NCI-H524 (cell line): ENCODE measurements at regions not wholly inside any gene's neighbourhood (a gene's known extent, or its start where the extent isn't known, plus 50 kb on each side); places are given as distances from the start of the nearest gene placed in this dataset.
A peak's percentile ranks its signal among the peaks of the same experiment; 100 is the strongest.

Experiments
- DNase-seq, 2 experiments: peaks; one replicate each; lab custom pipeline; 2025; lab: John Stamatoyannopoulos, UW

GRCh38 chr7:46203926-46204325 lies 282.9 kb upstream of the IGFBP3 start:
- no peak for DNase-seq

DNA sequence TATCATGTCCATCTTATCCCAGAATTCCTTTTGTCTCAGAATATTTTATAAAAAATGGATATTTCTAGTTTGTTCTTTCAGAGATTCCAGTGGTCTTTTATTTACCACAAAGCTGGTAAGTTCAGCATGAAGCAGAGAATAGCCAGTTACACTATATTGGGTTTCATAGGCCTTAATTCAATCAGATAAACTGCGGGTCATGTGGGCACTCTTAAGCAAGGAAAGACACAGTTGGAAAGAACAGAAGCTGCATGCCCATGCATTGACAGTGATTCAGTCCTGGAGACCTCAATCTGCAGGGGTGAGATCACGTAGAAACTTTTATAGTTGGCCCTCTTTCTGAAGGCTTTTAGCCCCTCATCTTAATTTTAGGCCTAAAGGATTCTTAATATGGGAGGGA lies 281.3 kb upstream of the IGFBP3 start:
- DNase-seq = no peak

DNA sequence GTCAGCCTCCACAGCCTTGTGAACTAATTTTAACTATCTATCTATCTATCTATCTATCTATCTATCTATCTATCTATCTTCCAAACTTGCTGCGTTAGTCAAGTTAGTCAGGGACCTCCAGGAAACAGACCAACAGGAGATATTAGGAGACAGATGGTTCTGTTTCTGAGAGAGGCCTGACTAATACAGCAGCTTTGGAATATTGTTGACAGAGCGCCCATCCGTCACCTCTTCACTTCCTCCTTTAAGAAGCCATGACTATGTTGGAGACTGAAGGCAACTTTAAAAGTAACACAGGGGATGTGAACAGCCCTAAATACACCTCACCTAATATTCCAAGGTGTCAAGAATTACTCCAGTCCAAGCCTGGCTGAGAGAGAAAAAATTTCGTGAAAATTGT lies 280.9 kb upstream of the IGFBP3 start:
- DNase-seq = peak in 1 of 2 experiments; percentile 32

DNA sequence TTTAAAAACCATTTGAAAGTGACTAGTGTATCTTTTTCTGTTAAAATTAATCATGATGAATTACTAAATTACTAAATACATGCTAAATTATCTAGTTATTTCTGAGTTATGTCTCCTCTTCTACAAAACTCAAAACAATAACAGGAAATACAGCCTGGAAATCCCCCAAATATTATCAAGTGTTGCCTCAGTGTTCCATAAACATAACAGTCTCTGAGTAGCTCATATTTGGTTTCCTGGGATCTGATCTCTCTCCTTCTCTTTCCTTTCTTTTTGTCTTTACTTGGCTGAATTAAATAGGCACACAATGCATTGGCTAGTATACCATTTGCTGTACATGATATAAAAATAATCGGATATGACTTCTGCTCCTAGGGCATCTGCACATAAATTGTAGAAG lies 277.6 kb upstream of the IGFBP3 start:
- DNase-seq = no peak

- DNase-seq = no peak
Observed at GRCh38 chr7:46197785-46198540, 276.9 kb upstream of the IGFBP3 start.

DNA sequence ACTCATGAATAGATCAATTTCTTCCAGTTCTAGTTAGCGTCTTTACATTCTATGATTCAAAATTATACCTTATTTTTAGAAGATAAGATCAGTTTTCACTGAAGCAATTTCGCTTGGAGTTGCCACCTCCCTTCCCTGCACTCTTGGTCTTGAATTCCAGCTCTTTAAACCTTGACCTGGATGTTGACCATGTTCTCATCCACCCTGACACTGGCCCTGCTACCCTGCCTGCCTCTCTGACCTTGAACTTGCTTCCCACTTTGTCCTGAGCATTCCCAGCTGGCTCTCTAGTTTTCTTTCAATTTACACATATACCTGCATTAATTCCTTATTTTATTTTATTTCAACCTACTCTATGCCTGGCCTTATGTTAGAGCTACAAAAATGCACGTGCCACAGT lies 274.9 kb upstream of the IGFBP3 start:
- no peak for DNase-seq

GRCh38 chr7:46192271-46192670 lies 271.2 kb upstream of the IGFBP3 start:
- no peak for DNase-seq

DNA sequence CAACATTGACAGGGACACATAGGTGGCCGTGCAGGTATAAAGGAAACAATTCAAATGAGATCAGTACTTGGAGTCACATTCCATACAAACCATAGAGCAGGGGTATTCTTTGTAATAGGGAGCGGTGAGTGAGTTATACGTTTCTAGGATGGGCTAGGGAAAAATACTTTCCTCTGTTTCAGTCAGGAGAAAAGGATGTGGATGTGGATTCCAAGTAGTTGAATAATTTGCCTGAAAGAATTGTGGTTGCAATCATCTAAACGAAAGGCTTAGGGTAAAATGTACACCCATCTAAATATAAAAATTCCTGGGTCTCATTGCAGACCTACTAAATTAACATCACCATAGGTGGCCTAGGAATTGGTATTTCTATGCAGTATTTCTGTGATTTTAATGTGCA lies 270.7 kb upstream of the IGFBP3 start:
- no peak for DNase-seq

GRCh38 chr7:46191296-46191695 lies 270.2 kb upstream of the IGFBP3 start:
- DNase-seq = no peak

DNA sequence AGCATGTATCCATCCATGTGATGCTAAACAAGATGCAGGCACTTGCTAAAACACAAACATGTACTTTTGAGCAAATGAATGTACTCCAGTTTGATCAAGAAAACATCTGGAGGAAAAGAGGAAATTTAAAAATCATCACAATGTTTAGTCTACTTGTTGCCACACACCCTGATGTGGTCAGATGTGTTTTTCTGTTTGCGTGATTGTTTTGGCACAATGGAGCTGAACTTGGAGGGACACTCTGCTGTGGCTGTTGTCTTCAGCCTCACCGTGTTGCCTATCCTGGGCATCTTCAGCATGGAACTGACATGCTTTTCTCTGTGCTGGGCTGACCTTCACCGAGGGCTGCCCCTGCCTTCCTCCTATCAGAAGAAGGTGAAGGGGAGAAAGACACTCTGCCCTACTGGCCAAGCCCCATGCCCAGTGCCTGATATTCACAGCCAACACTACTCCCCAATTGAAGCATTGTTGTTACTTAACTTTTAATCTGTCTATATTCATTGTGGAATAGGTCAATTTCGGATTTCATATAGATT lies 268.3 kb upstream of the IGFBP3 start:
- no peak for DNase-seq

DNA sequence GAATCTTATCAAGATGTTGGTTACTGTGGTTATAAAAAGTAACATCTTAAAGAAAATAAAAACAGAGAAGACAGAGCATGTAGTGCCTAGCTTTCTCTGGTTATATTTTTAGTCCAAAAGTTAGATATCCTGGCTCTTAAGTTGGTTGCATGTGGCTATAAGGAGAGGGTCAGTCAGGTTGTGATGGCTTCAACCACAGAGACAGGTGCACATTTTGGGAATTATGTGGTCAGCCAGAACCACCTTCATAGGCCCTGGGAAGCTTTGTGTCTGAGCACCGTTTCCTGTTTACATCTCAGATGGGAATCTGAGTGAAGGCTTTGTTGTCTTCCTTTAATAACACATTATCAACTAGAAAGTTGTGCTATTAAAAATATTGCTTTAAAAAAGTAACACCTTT lies 265.1 kb upstream of the IGFBP3 start:
- DNase-seq = no peak

GRCh38 chr7:46179061-46179610 lies 258.1 kb upstream of the IGFBP3 start:
- DNase-seq = no peak

- no peak for DNase-seq
Observed at GRCh38 chr7:46178661-46179060, 257.6 kb upstream of the IGFBP3 start.

- DNase-seq = no peak
Observed at GRCh38 chr7:46177821-46178220, 256.7 kb upstream of the IGFBP3 start.

DNA sequence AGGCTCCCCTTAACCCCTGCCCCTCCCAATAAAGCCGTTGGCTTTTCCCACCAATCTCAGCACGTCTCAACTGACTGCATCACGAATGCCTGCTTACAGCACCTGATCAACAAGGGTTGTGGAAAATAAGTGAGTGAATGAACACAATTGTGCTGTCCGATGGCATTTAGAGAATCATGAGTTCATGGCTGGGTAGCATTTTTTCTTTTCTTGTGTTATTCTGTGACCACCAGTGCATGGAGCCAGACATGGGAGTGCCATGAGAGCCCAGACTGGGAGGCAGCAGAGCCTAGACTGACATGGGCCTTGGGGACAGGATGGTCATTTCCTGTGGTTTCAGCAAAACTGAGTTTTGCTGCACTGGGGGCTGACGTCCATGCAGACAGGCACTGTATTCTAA lies 254.1 kb upstream of the IGFBP3 start:
- DNase-seq = no peak

DNA sequence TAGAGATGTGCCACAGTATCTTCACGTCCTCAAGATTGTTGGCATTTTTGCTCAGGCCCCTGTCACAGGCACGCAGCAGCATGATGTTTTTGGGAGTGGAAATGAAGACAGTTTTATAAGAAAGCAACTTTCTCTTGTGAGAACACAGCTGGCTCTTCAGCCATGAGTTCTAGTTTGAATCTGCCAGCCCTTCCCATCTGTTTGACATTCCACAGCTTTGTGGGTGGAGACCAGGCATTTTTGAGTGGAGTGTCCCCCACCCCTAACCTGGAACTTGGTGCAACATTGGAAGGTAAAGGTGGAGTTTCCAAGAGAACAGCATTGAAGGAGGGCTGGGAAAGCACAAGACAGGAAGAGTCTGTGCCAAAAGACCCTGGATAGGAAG lies 253.1 kb upstream of the IGFBP3 start:
- no peak for DNase-seq

- no peak for DNase-seq
Observed at GRCh38 chr7:46173476-46174195, 252.6 kb upstream of the IGFBP3 start.

DNA sequence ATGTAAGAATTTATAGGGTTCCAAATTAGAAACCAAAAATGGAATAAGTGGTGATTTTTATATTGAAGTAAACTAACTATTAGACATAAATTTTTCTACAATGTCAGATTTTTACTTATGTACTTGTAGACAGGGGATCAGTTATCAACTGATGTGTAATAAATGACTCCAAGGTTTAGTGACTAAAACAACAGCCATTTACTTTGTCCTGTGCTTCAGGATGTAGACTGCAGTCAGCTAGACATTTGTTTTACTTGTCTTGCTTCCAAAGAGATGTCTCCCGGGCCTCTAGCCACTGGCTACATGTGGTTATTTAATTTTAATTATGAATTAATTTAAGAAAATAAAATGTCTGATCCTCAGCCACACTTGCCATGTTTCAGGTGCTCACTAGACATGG lies 249.7 kb upstream of the IGFBP3 start:
- no peak for DNase-seq

- no peak for DNase-seq
Observed at GRCh38 chr7:46170021-46170420, 248.9 kb upstream of the IGFBP3 start.

GRCh38 chr7:46169384-46169755 lies 248.3 kb upstream of the IGFBP3 start:
- DNase-seq = no peak

- no peak for DNase-seq
Observed at GRCh38 chr7:46168671-46169383, 247.8 kb upstream of the IGFBP3 start.

DNA sequence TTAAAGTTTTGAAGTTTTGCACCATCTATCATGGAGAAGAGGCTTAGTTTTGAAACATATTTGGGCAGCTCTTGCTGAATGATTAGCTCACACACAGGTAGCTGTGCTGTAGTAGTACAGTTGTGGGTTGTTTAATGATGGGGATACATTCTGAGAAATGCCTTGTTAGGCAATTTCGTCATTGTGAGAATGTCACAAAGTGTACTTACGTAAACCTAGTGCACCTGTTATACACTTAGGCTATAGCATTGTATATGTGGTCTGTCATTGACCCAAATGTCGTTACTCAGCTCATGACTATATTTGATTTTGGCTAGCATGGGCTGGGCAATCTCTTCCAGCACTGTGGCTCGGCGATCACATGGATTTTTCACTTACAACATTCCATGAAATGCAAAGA lies 247.2 kb upstream of the IGFBP3 start:
- no peak for DNase-seq

GRCh38 chr7:46165276-46165675 lies 244.2 kb upstream of the IGFBP3 start:
- no peak for DNase-seq
